ENCODE measurements at regions not wholly inside any gene's neighbourhood (a gene's known extent, or its start where the extent isn't known, plus 50 kb on each side); places are given as distances from the start of the nearest gene placed in this dataset.

GRCh38 chr18:39675368-39675767 is 2109.8 kb upstream of the CELF4 start:
- TF ChIP-seq CTCF (IDR thresholded peaks at IDR 0.05) (no peak), POLR2A (IDR thresholded peaks at IDR 0.05) (no peak)

Measured in Peyer's patch (tissue), 4 donors.